ENCODE measurements at regions not wholly inside any gene's neighbourhood (a gene's known extent, or its start where the extent isn't known, plus 50 kb on each side); places are given as distances from the start of the nearest gene placed in this dataset.
"Not testable (repeated sequence)": the region's sequence is repeated elsewhere in the genome, so short reads cannot be mapped to it uniquely, and the experiment has no call there.

DNA sequence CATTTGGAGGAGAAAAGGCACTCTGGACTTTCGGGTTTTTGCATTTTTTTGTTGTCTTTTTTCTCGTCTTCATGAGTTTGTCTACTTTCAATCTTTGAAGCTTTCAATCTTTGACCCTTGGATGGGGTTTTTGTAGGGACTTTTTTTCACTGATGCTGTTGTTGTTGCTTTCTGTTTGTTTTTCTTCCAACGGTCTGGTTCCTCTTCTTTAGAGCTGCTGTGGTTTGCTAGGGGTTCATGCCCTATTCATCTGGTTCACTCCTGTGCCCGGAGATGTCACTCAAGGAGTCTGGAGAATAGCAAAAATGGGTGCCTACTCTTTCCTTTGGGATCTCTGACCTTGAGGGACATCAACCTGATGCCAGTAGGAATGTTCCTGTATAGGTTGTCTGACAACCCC, 378.6 kb upstream of the TYRP1 start:
- DNase-seq: no peak

DNA sequence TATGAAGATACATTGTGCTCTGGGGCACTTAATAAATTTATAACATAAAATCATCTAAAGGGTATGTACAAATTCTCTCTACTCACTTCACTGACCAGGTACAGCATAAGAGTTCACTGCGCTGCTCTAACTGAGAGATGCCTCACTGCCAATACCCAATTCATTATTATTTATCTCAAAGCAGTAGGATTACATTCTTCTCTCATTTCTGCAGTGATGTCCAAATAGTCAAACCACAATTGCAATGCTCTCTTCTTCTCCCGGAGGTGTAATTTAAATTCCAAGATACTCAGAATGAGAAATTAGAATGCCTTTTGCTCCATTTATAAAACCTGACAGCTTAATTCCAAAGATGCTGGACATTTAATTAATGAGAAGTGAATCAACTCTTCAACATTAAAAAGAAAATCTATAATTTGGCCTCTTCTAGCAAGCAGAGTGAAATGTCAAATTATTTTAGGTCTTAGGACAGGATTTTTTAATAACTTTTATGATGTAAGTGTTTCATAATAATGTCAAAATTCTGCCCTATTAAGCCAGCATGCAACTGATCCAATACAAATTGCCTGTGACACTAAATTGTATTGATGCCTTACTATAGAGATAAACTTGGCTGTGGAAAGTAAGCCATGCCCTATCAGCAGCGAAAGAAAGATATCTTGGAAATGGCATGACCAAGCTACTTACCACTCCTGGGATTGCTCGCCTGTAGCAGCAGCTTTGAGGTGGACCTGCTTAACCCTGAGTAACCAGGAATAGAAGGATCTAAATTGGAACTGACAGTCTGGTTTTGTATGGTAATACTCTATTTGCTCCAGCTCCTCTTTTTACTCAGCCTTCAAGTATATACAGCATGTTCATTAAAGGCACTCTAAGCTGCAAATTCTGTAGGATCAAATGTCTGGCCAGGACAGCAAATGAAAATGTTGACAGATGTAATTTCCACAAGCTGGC, 374.2 kb upstream of the TYRP1 start:
- DNase-seq: peak; percentile 45

GRCh38 chr9:12329623-12329985, 363.6 kb upstream of the TYRP1 start:
- DNase-seq: no peak

- DNase-seq: not testable (repeated sequence)
Measured at GRCh38 chr9:12333966-12334365, 359.2 kb upstream of the TYRP1 start.

GRCh38 chr9:12350775-12351174, 342.4 kb upstream of the TYRP1 start:
- DNase-seq: no peak

DNA sequence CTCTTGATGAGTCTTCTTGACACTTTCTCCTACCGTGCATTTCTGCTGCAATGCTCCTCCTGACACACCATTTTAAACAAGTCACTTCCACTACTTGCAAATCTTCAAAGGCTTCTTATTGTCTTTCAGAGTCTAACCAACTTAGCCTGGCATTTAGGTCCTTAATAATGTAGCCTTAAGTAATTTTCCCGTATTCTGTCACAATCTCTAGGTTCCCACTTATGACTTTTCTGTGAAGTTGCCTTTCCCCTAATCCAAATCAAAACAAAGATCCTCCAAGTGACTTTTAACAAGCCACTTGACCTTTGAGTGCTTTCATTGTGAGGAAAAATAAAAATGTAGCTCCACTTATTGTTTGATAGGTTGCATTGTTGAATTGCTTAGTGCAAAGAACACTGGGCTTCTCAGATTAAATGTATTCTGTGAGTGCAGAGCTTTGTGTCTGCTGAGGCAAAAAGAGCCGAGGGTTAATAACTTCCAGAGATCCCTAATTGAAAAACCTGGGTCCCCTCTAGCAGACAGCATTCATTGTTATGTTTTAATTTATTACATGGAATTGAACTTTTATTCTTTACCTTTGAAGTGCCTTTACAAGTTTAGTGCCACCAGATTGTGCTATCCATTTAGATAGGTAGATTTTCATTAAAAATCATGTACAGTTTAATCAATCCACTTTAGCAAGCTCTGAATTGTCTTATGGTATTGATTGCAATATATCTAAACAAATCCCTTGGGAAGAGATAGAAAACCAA, 341.7 kb upstream of the TYRP1 start:
- DNase-seq: no peak

GRCh38 chr9:12352045-12352315, 341.2 kb upstream of the TYRP1 start:
- DNase-seq: no peak

DNA sequence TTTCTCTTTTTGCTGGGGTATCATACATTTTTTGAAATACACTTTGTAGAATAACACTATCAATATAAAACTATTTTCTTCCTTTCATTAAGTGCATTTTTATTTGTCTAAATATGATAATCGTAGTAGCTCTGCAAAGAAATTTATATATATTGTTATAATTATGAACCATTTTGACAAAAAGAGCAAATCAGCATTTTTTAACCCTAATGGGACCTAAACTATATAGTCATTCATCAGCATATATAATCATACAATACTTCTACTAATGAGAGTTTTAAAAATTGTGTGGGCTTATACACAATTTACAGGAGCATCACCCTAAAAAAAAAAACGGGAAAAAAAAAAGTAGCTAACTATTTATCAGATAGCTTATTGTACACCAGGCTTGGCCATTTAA, 329.7 kb upstream of the TYRP1 start:
- DNase-seq: no peak

GRCh38 chr9:12368569-12368968, 324.6 kb upstream of the TYRP1 start:
- no peak for DNase-seq

DNA sequence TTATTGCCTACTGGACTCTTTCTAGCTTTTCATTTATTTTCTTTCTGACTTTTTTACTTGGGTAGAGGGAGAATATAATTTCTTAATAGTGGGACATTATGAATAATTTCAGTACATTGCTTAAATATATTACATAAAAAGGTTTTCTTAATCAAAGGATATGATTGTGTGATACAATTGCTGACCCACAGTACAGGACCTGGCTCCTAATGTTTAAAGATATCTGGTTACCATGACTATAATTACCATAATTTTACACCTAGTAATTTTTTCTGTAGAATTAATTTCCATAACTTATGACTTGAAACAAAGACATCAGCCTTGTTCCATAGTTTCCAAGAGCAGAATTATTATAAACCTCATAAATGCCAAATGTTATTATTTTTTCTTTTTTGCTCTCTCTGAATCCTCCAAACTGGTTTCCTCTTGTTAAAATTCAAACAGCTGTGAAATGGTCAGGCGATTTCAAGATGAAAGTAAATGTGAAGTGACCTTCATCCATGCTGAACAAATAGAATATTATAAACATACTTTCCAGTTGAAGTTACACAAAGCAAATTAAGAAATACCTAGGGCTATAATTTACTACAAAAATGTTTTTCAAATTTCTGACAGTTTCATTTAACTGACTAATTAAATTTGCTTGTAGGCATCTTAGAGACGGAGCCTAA, 301.2 kb upstream of the TYRP1 start:
- no peak for DNase-seq

DNA sequence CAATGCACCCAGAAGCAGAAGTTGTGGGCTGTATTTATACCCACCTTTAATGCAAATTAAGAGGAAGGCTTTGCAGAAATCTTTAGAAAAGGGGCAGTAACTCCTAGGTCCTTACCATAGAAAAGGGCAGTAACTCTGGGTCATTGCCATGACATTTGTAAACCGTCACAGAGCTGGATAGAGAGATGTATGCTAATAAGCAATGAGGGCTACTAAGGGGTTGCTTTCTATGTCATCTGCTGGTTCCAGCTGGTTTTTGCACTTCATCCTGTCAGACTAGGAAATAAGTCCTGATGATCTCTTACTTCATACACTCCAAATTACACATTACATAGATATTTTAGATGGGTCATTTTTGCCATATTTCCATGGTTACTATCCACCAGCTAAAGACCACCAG, 299.1 kb upstream of the TYRP1 start:
- DNase-seq: no peak

DNA sequence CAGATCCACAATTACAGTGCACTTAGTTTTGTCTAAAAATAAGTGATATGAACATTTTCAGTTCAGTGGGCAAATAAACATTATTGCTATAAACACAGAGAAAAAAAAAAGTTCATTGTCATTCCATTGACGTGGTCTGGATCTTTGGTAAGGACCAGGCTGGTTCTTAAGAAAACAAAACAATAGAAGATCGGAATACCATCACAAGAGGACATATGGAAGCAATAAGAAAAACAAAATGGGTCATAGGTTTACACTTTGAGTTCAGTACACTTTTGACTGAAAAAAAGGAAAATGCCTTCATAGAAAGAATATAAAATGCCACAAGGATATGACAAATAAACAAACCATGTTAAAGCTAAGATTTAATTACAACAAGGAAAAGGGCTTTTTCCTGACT, 289.5 kb upstream of the TYRP1 start:
- no peak for DNase-seq

- DNase-seq: no peak
Measured at GRCh38 chr9:12413986-12414385, 279.2 kb upstream of the TYRP1 start.

GRCh38 chr9:12414514-12414913, 278.7 kb upstream of the TYRP1 start:
- no peak for DNase-seq

DNA sequence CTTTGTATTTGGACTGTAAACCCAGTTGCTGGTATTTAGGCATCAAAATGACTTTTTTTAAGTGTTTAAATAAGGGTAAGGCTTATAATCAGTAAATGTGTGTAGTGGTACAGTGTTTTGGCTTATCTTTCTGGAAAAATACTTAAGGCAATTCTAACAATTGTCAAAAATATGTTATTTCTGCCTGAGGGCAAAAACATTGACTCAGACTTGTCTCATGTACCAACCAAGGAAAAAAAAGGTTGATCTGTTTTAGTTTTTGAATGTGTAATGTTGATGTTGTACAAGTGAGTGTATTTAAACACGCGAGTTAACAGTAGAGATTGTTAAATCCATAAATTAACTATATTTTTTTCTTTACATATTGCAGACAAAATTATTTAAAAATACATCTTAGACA, 277.8 kb upstream of the TYRP1 start:
- no peak for DNase-seq

GRCh38 chr9:12416716-12417115, 276.5 kb upstream of the TYRP1 start:
- no peak for DNase-seq

DNA sequence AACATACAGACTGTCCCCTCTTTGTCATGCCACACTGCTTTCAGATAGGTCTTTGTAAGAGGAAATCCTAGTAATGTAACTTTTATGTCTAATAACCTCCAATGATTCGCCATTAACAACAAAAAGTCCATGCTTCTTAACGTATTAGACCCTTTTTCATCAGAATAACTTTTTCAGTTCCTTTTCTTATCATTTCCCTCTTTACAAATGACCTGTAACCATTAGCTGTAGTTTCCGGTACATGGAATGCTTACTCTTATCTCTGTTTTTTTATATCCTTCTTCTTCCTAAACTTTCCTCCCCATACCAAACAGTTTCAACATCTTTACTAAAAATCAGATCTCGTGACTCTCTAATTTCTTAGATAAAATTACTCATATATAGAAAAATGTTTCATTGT, 268.9 kb upstream of the TYRP1 start:
- DNase-seq: no peak

GRCh38 chr9:12425878-12426864, 267.0 kb upstream of the TYRP1 start:
- peak; percentile 41 for DNase-seq

DNA sequence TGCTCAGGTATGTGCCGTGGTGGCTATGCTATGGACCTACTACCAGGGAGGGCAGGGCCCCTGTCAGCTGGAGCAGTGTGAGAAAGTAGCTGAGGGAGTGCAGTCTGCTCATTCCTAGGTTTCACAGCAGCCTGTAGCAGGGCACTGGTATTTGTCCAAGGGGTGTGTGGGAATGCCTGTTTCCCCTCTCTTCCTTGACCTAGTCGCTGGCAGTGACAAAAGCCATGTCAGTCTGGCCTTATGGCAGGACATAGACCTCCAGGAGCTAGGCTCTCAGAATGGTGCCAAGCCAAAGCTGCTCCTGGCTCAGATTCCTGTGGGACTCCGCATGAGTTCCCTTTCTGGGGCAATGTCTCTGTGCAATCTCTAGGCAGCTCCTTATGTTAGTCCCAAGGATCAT, 253.9 kb upstream of the TYRP1 start:
- no peak for DNase-seq

DNA sequence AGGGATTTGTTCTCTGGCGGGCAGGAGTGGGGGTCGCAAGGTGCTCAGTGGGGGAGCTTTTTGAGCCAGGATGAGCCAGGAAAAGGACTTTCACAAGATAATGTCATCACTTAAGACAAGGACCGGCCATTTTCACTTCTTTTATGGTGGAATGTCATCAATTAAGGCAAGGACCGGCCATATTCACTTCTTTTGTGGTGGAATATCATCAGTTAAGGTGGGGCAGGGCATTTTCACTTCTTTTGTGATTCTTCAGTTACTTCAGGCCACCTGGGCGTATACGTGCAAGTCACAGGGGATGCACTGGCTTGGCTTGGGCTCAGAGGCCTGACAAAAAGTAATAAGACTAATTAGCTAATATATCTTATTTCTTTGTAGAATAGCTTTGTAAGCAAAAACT, 252.1 kb upstream of the TYRP1 start:
- DNase-seq: not testable (repeated sequence)

GRCh38 chr9:12441506-12441905, 251.7 kb upstream of the TYRP1 start:
- no peak for DNase-seq

GRCh38 chr9:12448246-12448645, 244.9 kb upstream of the TYRP1 start:
- DNase-seq: no peak

DNA sequence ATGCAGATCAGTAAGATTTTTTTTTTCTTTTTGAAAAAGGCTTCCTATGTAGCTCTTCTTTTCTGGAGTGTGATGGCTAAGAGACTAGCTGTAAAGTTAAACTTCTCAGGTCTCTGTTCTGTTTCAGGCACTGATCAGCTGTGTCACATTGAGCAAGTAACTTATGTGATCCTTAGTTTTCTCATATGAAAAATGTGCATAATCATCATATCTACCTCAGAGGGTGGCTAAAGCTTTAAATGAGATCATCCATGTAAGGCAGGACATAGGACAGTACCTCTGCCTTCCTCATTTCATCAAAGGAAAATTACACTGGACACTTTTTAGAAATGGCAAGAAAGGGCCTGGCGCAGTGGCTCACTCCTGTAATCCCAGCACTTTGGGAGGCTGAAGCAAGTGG, 235.9 kb upstream of the TYRP1 start:
- no peak for DNase-seq
